ENCODE measurements at regions not wholly inside any gene's neighbourhood (a gene's known extent, or its start where the extent isn't known, plus 50 kb on each side); places are given as distances from the start of the nearest gene placed in this dataset.
"Not testable (repeated sequence)": the region's sequence is repeated elsewhere in the genome, so short reads cannot be mapped to it uniquely, and the experiment has no call there.

- H3K27ac ChIP-seq: no peak overlapping the region
- DNase-seq (ENCODE audit: low spot score): no peak
- TF ChIP-seq CTCF (IDR thresholded peaks at IDR 0.05) (no peak), POLR2A (IDR thresholded peaks at IDR 0.05) (no peak)
- no peaks in the 10 kb centered on the region for H3K27me3 ChIP-seq (replicated peaks; ENCODE audit: insufficient read depth)
- no peaks in the 10 kb centered on the region for H3K9me3 ChIP-seq
- WGBS: 94% methylated on average over 21 of the region's 21 CpGs
- intact Hi-C loops (cut with DNase I): no loop called here
- no peaks in the 10 kb centered on the region for H3K4me1 ChIP-seq (replicated peaks)
- no peak overlapping the region for H3K4me3 ChIP-seq
- no peaks in the 10 kb centered on the region for H3K36me3 ChIP-seq
Observed at GRCh38 chr7:29649876-29650275, 86.2 kb downstream of the PRR15 start.

DNA sequence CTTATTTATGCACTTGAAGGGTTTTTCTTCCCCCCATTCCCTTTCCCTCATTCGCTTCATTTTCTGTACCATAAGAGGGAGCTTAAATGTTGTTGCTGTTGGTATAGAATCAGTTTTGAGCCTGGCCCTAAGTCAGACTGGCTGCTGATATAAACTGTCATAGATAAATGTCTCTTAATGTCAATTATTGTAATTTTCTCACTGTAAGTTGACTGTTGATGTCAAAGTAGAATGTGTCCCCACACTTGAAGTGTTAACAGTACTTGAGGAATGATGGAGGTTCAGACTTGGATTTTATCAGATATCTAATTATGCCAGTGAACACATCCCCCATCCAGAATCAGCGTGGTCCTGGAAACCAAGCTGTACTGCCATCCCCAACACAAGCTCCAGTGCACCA is 87.8 kb downstream of the PRR15 start:
- DNase-seq (ENCODE audit: low spot score): no peak
- Histone ChIP-seq H3K27ac (no peak overlapping the region), H3K4me1 (replicated peaks) (no peaks in the 10 kb centered on the region), H3K4me3 (no peak overlapping the region), H3K27me3 (replicated peaks; ENCODE audit: insufficient read depth) (no peaks in the 10 kb centered on the region), H3K36me3 (no peaks in the 10 kb centered on the region), H3K9me3 (no peaks in the 10 kb centered on the region)
- TF ChIP-seq POLR2A (IDR thresholded peaks at IDR 0.05) (no peak), POLR2AphosphoS5 (IDR thresholded peaks at IDR 0.05) (no peak), CTCF (IDR thresholded peaks at IDR 0.05) (no peak)
- intact Hi-C loops (cut with DNase I): no loop called here
- WGBS: 81% methylated on average over 2 of the region's 2 CpGs

- WGBS: 73% methylated on average over 2 of the region's 2 CpGs
- TF ChIP-seq POLR2AphosphoS5 (IDR thresholded peaks at IDR 0.05) (no peak), CTCF (IDR thresholded peaks at IDR 0.05) (no peak), POLR2A (IDR thresholded peaks at IDR 0.05) (no peak)
- Histone ChIP-seq H3K4me3 (no peak overlapping the region), H3K9me3 (no peaks in the 10 kb centered on the region), H3K4me1 (replicated peaks) (no peaks in the 10 kb centered on the region), H3K27ac (no peak overlapping the region), H3K27me3 (replicated peaks; ENCODE audit: insufficient read depth) (no peaks in the 10 kb centered on the region), H3K36me3 (no peaks in the 10 kb centered on the region)
- intact Hi-C loops (cut with DNase I): no loop called here
- DNase-seq (ENCODE audit: low spot score): no peak
Observed at GRCh38 chr7:29652556-29652955, 88.9 kb downstream of the PRR15 start.

DNA sequence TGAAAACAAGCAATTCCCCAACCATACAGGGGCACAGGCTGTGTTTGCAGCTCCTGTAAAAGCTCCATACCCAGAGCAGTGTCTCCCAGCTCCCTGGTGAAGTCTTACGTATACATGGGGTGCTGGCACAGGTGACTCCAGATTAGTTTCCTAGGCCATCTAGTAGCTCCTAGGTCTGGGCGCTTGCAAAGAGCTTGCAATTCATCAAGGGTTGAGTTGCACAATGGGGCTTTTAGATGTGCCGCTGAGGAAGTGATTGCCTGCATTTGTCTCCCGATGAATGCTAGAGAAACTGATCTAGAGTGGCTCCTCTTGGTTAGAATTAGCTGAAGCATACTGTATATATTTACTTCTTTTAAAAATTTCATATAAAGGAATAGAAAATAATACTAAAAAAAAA is 90.7 kb downstream of the PRR15 start:
- intact Hi-C loops (cut with DNase I); H3K27me3 ChIP-seq (replicated peaks; ENCODE audit: insufficient read depth); H3K4me1 ChIP-seq (replicated peaks); H3K4me3 ChIP-seq; DNase-seq (ENCODE audit: low spot score); H3K27ac ChIP-seq; H3K36me3 ChIP-seq; H3K9me3 ChIP-seq: not testable (repeated sequence)
- 92% methylated on average over 4 of the region's 4 CpGs for WGBS

- no peak for DNase-seq (ENCODE audit: low spot score)
- WGBS: 76% methylated on average over 5 of the region's 5 CpGs
- intact Hi-C loops (cut with DNase I): no loop called here
Observed at GRCh38 chr7:29657288-29657687, 93.7 kb downstream of the PRR15 start.

More at GRCh38 chr7:29657288-29657687, 93.7 kb downstream of the PRR15 start:
- Histone ChIP-seq H3K27me3 (replicated peaks; ENCODE audit: insufficient read depth) (no peaks in the 10 kb centered on the region), H3K4me3 (no peak overlapping the region), H3K9me3 (no peaks in the 10 kb centered on the region), H3K27ac (no peak overlapping the region), H3K4me1 (replicated peaks) (no peaks in the 10 kb centered on the region), H3K36me3 (no peaks in the 10 kb centered on the region)
- TF ChIP-seq CTCF (IDR thresholded peaks at IDR 0.05): no peak
- TF ChIP-seq POLR2A (IDR thresholded peaks at IDR 0.05): no peak
- TF ChIP-seq POLR2AphosphoS5 (IDR thresholded peaks at IDR 0.05): no peak

Measured in prostate gland (tissue), 2 donors.